NCI-H82 (cell line): ENCODE measurements at regions not wholly inside any gene's neighbourhood (a gene's known extent, or its start where the extent isn't known, plus 50 kb on each side); places are given as distances from the start of the nearest gene placed in this dataset.
A peak's percentile ranks its signal among the peaks of the same experiment; 100 is the strongest.

ENCODE experiments used
- DNase-seq: peaks from one replicate; lab custom pipeline; 2025; lab: John Stamatoyannopoulos, UW

GRCh38 chr20:63056236-63057170 is 49.7 kb upstream of the BHLHE23 start:
- peak; percentile 67 for DNase-seq
